ENCODE measurements at regions not wholly inside any gene's neighbourhood (a gene's known extent, or its start where the extent isn't known, plus 50 kb on each side); places are given as distances from the start of the nearest gene placed in this dataset.

GRCh38 chr21:36538761-36539160 is 58.8 kb upstream of the CLDN14 start:
- no peak overlapping the region for H3K27ac ChIP-seq
- WGBS, 4 donors = 83 to 92% (median 89%) methylated on average over 11 of the region's 11 CpGs

GRCh38 chr21:36539434-36540150 is 59.7 kb upstream of the CLDN14 start:
- no peaks in the 10 kb centered on the region for H3K9me3 ChIP-seq
- ATAC-seq = peak in 1 of 4 donors; percentile 47
- intact Hi-C loops (cut with DNase I) = no loop called here
- H3K4me3 ChIP-seq = no peak overlapping the region
- WGBS, 4 donors = 73 to 94% (median 92%) methylated on average over 6 of the region's 6 CpGs
- no peak for DNase-seq
- no peak for TF ChIP-seq CTCF (IDR thresholded peaks at IDR 0.05)
- TF ChIP-seq POLR2A (IDR thresholded peaks at IDR 0.05) = no peak
- peaks cover 0 to 46% (median 20%) of the 10 kb centered on the region in 9 donors for H3K27me3 ChIP-seq
- H3K36me3 ChIP-seq = no peaks in the 10 kb centered on the region
- no peak overlapping the region for H3K27ac ChIP-seq
- peaks cover 0 to 5% (median 0%) of the 10 kb centered on the region in 12 donors for H3K4me1 ChIP-seq

More at GRCh38 chr21:36538761-36539160, 58.8 kb upstream of the CLDN14 start:
- H3K4me1 ChIP-seq = peaks cover 0 to 5% (median 0%) of the 10 kb centered on the region in 12 donors
- H3K27me3 ChIP-seq = peaks cover 0 to 43% (median 20%) of the 10 kb centered on the region in 9 donors
- TF ChIP-seq CTCF (IDR thresholded peaks at IDR 0.05) = no peak
- no peak for TF ChIP-seq POLR2A (IDR thresholded peaks at IDR 0.05)
- ATAC-seq (no peak), DNase-seq (no peak)
- intact Hi-C loops (cut with DNase I) = no loop called here
- H3K4me3 ChIP-seq = no peak overlapping the region
- no peaks in the 10 kb centered on the region for H3K36me3 ChIP-seq
- H3K9me3 ChIP-seq = no peaks in the 10 kb centered on the region

- H3K27me3 ChIP-seq = peaks cover 0 to 46% (median 20%) of the 10 kb centered on the region in 9 donors
- peaks cover 0 to 5% (median 0%) of the 10 kb centered on the region in 12 donors for H3K4me1 ChIP-seq
- intact Hi-C loops (cut with DNase I) = no loop called here
- no peak overlapping the region for H3K4me3 ChIP-seq
- H3K36me3 ChIP-seq = no peaks in the 10 kb centered on the region
- DNase-seq = no peak
- TF ChIP-seq CTCF (IDR thresholded peaks at IDR 0.05) (no peak), POLR2A (IDR thresholded peaks at IDR 0.05) (no peak)
- H3K9me3 ChIP-seq = no peaks in the 10 kb centered on the region
- no peak overlapping the region for H3K27ac ChIP-seq
- ATAC-seq = no peak
These were observed 60.8 kb upstream of the CLDN14 start for GRCh38 chr21:36540700-36541099.

GRCh38 chr21:36541721-36542139 is 61.8 kb upstream of the CLDN14 start:
- peaks cover 0 to 46% (median 20%) of the 10 kb centered on the region in 9 donors for H3K27me3 ChIP-seq
- no peak for ATAC-seq
- no peak for DNase-seq

More at GRCh38 chr21:36541721-36542139, 61.8 kb upstream of the CLDN14 start:
- Histone ChIP-seq H3K9me3 (no peaks in the 10 kb centered on the region), H3K4me1 (peaks cover 0 to 8% (median 0%) of the 10 kb centered on the region in 12 donors), H3K36me3 (no peaks in the 10 kb centered on the region), H3K27ac (no peak overlapping the region), H3K4me3 (no peak overlapping the region)
- TF ChIP-seq CTCF (IDR thresholded peaks at IDR 0.05) (no peak), POLR2A (IDR thresholded peaks at IDR 0.05) (no peak)
- intact Hi-C loops (cut with DNase I) = no loop called here
- 83 to 90% (median 85%) methylated on average over 6 of the region's 6 CpGs for WGBS, 4 donors
